Adrenal gland (tissue), 5 donors: ENCODE measurements at regions not wholly inside any gene's neighbourhood (a gene's known extent, or its start where the extent isn't known, plus 50 kb on each side); places are given as distances from the start of the nearest gene placed in this dataset.

ENCODE experiments used
- CTCF ChIP-seq, 6 experiments: fragments of 450-650 bp in 4 of 6; fragments of 200-600 bp in 2 of 6; sonication (generic) in 1 of 6; IDR thresholded peaks; 1 replicate in 5 of 6; 2 replicates in 1 of 6; pipeline versions ENCODE4 v1.5.1 to v1.8.0; 2016 to 2021; ENCODE audit warnings: antibody characterized with exemption in 6 of 6, mild to moderate bottlenecking in 2 of 6, moderate library complexity in 1 of 6
- POLR2A ChIP-seq, 2 donors: fragments of 450-650 bp; IDR thresholded peaks; one replicate each; pipeline ENCODE4 v1.6.1; 2017; ENCODE audit warnings: antibody characterized with exemption in 2 of 2, mild to moderate bottlenecking in 2 of 2, moderate library complexity in 1 of 2
- donor health status: DM: no; HTN: no; CAD: no.

DNA sequence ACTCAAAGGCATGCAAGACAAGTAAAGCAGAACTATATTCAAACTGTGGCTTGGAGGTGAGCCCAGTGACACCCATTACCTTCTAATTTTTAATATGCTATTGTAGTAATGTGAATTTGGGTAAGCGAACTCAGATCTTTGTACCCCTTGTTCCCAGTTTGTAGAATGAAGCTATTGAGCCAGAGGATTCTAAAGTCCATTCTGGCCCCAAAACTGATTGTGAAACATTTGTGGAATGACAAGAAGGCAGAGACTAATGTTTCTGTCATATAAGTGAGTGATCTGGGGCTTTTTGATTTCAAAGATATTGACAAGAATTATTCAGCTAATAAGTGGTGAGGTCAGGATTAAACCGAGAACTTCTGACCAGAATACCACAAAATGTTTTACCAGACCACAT is 283.8 kb upstream of the CA10 start:
- TF ChIP-seq CTCF (IDR thresholded peaks at IDR 0.05) (no peak), POLR2A (IDR thresholded peaks at IDR 0.05) (no peak)
